ENCODE measurements at regions not wholly inside any gene's neighbourhood (a gene's known extent, or its start where the extent isn't known, plus 50 kb on each side); places are given as distances from the start of the nearest gene placed in this dataset.

DNA sequence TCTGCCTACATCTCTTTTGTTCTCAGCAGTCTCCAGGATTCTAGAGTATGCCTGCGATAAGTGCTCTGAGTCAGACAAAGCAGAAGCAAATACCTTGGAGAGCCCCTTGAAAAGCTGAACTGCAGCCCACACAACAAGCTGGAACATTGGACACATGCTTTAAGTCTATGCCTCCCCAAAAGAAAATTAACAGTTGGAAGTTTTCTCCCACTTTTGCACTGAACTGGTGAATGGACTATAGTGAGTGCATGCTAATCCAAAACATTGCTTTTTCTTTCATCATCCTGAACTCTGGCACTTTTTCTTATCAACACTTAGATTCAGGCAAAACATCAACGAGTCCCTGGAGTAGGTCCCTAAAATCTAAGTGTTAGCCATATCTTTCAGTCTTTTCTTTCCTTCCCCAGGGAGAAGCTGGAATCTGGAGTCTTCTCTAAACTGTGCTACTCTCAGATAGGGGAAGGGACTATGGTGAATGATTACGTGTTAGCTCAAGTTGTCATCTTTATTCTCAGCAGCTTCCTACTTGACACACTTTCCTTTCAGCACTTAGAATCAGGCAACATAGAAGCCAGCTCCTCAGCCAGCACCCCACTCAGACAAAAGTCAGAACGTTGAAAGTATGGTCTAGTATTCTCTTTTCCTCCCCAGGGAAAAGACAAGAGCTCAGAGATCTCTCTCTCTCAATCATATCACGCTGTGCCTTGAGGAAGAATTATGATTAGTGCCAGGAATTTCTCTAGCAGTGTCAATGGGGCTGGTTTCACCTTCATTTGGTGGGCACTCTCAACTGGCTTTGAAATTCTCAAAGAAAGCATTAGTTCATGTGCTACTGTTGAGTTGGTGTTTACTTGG is 811.0 kb upstream of the GJE1 start:
- intact Hi-C loops (cut with DNase I): no loop called here
- peak in 1 of 42 donors; percentile 2 for DNase-seq

- intact Hi-C loops (cut with DNase I): no loop called here
- DNase-seq: no peak
These were observed 816.5 kb upstream of the GJE1 start for GRCh38 chr6:141316236-141316635.

GRCh38 chr6:141313986-141314385 is 818.7 kb upstream of the GJE1 start:
- no peak for DNase-seq
- intact Hi-C loops (cut with DNase I): no loop called here

DNA sequence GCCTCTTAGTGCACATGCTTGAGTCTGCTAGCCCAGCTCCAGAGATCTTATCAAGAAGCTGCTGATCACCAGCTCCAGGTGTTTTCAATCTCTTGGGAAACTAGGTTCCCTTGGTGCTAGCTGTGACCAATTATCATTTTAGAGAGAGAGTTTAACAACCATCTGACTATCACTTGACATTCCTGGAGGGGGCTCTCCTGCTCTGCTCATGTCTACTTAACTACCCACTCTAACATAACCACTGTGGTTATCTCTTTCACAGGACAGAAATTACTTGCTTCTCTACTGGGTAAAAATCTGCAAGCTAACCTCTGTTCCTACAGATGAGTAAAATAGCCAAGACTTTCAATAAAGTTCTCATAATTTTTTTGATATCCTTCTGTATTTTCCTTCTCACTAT is 823.4 kb upstream of the GJE1 start:
- DNase-seq: no peak
- intact Hi-C loops (cut with DNase I): no loop called here

GRCh38 chr6:141307309-141307998 is 825.3 kb upstream of the GJE1 start:
- intact Hi-C loops (cut with DNase I): no loop called here
- no peak for DNase-seq

GRCh38 chr6:141303907-141304306 is 828.8 kb upstream of the GJE1 start:
- intact Hi-C loops (cut with DNase I): no loop called here
- no peak for DNase-seq

GRCh38 chr6:141301779-141302178 is 830.9 kb upstream of the GJE1 start:
- no peak for DNase-seq
- intact Hi-C loops (cut with DNase I): no loop called here

DNA sequence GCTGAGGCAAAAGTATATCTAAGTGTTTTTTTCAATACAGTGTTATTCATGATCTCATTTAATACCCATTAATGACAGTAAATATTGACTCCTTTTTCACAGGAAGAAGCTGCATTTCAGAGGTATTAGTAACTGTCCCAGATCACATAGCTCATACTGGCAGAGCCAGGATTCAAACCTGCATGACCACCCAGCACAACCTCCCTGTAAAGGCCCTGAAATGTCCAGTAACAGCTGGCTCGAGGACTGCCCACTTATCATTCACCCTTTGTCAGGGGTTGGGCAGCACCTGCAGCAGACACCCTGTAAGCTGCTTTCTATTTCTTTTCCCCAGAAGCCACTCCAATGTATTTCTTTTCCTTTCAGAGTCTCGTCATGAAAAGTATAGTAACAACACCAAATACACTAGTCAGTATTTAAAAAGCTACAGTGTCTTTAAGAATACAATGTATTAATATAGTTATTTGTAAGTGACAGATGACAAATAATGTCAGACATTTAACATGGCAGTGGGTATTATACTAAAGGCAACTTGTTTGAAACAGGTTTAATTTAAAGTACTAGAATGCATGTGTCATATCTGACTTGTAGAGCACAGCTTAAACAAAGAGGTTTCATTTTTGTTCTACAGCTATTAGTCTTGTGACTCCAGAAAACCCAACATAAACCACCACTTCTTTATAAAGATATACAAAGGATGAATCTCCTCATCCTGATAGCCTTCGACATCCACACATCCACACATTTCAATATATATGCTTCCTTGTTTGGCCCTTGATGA is 841.6 kb upstream of the GJE1 start:
- intact Hi-C loops (cut with DNase I): no loop called here
- no peak for DNase-seq

- intact Hi-C loops (cut with DNase I): no loop called here
These were observed 843.8 kb upstream of the GJE1 start for GRCh38 chr6:141288947-141289346.

DNA sequence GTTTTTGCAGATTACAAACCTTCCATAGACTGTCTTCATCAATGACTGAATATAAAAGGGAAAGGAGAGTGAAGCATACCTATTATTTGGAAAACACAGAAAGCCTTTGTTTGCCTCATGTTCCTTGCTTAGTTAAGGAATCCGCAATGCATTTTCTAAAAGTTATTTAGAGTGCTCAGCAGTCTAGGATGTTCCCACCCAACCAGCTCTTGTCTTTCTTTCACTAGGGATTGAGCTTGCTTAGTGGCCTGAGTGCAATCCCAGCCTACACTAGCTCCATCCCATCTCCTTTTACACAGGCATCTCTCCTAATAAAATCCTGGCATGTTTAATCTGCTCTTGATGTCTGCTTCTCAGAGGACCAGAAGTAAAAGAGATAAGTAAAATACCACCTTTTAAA is 850.5 kb upstream of the GJE1 start:
- no peak for DNase-seq
- intact Hi-C loops (cut with DNase I): no loop called here

More at GRCh38 chr6:141288947-141289346, 843.8 kb upstream of the GJE1 start:
- DNase-seq: no peak

- intact Hi-C loops (cut with DNase I): no loop called here
- DNase-seq: no peak
These were observed 863.0 kb upstream of the GJE1 start for GRCh38 chr6:141269684-141270083.

DNA sequence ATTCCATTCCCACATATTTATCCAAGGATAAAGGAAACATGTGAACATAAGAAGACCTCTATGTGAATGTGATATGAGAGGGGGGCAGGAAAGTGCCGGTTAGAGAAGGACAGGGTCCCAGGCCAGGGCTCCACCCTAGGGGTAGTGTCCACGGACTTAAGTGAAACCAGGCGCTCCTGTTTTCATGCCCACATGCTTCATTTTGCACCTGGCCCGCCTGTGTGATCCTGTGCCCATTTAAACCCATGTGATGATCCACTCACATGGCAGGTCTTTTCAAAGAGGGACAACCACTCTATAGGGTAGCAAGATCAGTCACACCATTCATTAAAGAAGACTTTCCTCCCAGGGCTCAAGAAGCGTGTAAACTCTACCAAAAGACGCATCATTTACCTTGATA is 865.3 kb upstream of the GJE1 start:
- intact Hi-C loops (cut with DNase I): no loop called here
- no peak for DNase-seq

GRCh38 chr6:141265756-141266623 is 866.7 kb upstream of the GJE1 start:
- DNase-seq: no peak
- intact Hi-C loops (cut with DNase I): no loop called here

DNA sequence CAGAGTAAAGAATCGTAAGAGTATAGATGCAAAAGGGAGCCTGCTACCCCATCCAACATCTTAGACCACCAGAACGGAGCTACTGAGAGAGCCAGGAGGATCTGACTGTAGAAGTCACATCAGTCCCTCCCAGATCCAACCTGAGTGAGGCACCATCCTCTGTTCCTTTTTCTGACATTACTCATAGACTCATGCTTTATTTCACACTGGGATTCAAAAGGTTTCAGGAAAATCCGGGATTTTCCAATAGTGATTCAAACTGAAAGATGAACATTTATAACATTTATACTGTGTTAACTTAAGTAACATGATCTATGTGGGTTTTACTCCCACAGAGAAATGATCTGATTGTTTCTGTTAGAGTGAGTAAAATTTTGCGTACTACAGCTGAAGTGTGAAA is 868.6 kb upstream of the GJE1 start:
- DNase-seq: no peak
- intact Hi-C loops (cut with DNase I): no loop called here

- intact Hi-C loops (cut with DNase I): no loop called here
- DNase-seq: no peak
These were observed 871.1 kb upstream of the GJE1 start for GRCh38 chr6:141261672-141262060.

GRCh38 chr6:141261016-141261671 is 871.6 kb upstream of the GJE1 start:
- no peak for DNase-seq
- intact Hi-C loops (cut with DNase I): no loop called here

- intact Hi-C loops (cut with DNase I): no loop called here
- DNase-seq: no peak
These were observed 872.1 kb upstream of the GJE1 start for GRCh38 chr6:141260627-141261015.

DNA sequence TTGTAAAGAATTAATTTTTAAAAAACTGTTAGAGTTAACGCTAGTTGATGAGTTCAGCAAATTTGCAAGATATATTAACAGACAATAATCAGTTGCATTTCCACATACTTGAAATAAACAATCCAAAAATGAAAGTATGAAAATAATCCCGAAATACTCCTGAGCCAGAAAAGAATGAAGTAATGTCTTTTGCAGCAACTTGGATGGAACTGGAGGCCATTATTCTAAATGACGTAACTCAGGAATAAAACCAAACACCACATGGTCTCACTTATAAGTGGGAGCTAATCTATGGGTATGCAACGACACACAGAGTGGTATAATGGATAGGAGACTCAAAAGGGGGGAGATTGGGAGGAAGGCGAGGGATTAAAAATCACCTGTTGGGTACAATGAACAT is 872.9 kb upstream of the GJE1 start:
- DNase-seq: no peak
- intact Hi-C loops (cut with DNase I): no loop called here

DNA sequence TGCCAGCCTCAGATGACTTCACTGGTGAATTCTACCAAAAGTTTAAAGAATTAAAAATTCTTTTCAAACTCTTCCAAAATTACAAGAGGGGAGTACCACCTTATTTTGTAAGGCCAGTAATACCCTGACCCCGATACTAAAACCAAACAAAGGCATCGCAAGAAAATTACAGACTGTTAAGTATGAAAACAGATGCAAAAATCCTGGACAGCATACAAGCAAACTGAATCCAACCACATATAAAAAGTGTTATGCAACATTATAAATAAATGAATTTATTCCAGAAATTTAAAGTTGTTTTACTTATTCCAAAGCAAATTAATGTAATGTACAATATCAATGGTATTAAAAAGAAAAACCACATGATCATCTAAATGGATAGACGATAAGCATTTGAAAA is 873.6 kb upstream of the GJE1 start:
- no peak for DNase-seq
- intact Hi-C loops (cut with DNase I): no loop called here

All from head of caudate nucleus (tissue), 42 donors.